ENCODE measurements at regions not wholly inside any gene's neighbourhood (a gene's known extent, or its start where the extent isn't known, plus 50 kb on each side); places are given as distances from the start of the nearest gene placed in this dataset.
"Not testable (repeated sequence)": the region's sequence is repeated elsewhere in the genome, so short reads cannot be mapped to it uniquely, and the experiment has no call there.

GRCh38 chr10:35961501-35961900 lies 319.4 kb upstream of the FZD8 start:
- Histone ChIP-seq H2AFZ (ENCODE audit: low read length) (no peak overlapping the region), H3K4me2 (ENCODE audit: low read depth, low read length, poor library complexity, severe bottlenecking) (no peak overlapping the region), H3K36me3 (ENCODE audit: insufficient read depth, low read length) (no peaks in the 10 kb centered on the region), H3K4me1 (ENCODE audit: insufficient read depth, low read length, poor library complexity, severe bottlenecking) (no peaks in the 10 kb centered on the region), H3F3A (ENCODE audit: low read depth) (no peaks in the 10 kb centered on the region), H3K4me3 (ENCODE audit: low read length, poor library complexity, severe bottlenecking) (no peak overlapping the region), H4K20me1 (ENCODE audit: insufficient read depth, low read length, poor library complexity, severe bottlenecking) (no peaks in the 10 kb centered on the region), H3K27me3 (ENCODE audit: insufficient read depth, low read length, poor library complexity, severe bottlenecking) (no peaks in the 10 kb centered on the region), H3K9me3 (ENCODE audit: insufficient read depth, low read depth, low read length) (peaks cover 3% of the 10 kb centered on the region; the same call in 1 of the 2 replicates), H3K79me2 (ENCODE audit: insufficient read depth, low read length) (no peaks in the 10 kb centered on the region), H3K9ac (ENCODE audit: low read depth, low read length, poor library complexity, severe bottlenecking) (no peak overlapping the region), H3K9me2 (replicated peaks; ENCODE audit: low read depth, low read length) (no peaks in the 10 kb centered on the region)
- TF ChIP-seq EZH2phosphoT487 (IDR thresholded peaks at IDR 0.05; ENCODE audit: borderline replicate concordance) (no peak), CTCF (conservative IDR thresholded peaks at IDR 0.05; ENCODE audit: low read length) (no peak)

GRCh38 chr10:35959252-35959651 lies 317.2 kb upstream of the FZD8 start:
- H3K9me2 ChIP-seq (replicated peaks; ENCODE audit: low read depth, low read length): no peaks in the 10 kb centered on the region
- H3K36me3 ChIP-seq (ENCODE audit: insufficient read depth, low read length): no peaks in the 10 kb centered on the region
- no peak overlapping the region for H3K9ac ChIP-seq (ENCODE audit: low read depth, low read length, poor library complexity, severe bottlenecking)
- H3K27me3 ChIP-seq (ENCODE audit: insufficient read depth, low read length, poor library complexity, severe bottlenecking): no peaks in the 10 kb centered on the region
- H3K79me2 ChIP-seq (ENCODE audit: insufficient read depth, low read length): no peaks in the 10 kb centered on the region
- TF ChIP-seq CTCF (conservative IDR thresholded peaks at IDR 0.05; ENCODE audit: low read length) (no peak), EZH2phosphoT487 (IDR thresholded peaks at IDR 0.05; ENCODE audit: borderline replicate concordance) (no peak)
- no peak overlapping the region for H3K4me2 ChIP-seq (ENCODE audit: low read depth, low read length, poor library complexity, severe bottlenecking)
- no peaks in the 10 kb centered on the region for H4K20me1 ChIP-seq (ENCODE audit: insufficient read depth, low read length, poor library complexity, severe bottlenecking)
- H3F3A ChIP-seq (ENCODE audit: low read depth): no peaks in the 10 kb centered on the region
- no peak overlapping the region for H3K4me3 ChIP-seq (ENCODE audit: low read length, poor library complexity, severe bottlenecking)
- H3K9me3 ChIP-seq (ENCODE audit: insufficient read depth, low read depth, low read length): peaks cover 3% of the 10 kb centered on the region; the same call in 1 of the 2 replicates
- H3K4me1 ChIP-seq (ENCODE audit: insufficient read depth, low read length, poor library complexity, severe bottlenecking): no peaks in the 10 kb centered on the region
- H2AFZ ChIP-seq (ENCODE audit: low read length): no peak overlapping the region

- H3K4me2 ChIP-seq (ENCODE audit: low read depth, low read length, poor library complexity, severe bottlenecking); H3K27me3 ChIP-seq (ENCODE audit: insufficient read depth, low read length, poor library complexity, severe bottlenecking); H4K20me1 ChIP-seq (ENCODE audit: insufficient read depth, low read length, poor library complexity, severe bottlenecking); H3K79me2 ChIP-seq (ENCODE audit: insufficient read depth, low read length); H2AFZ ChIP-seq (ENCODE audit: low read length); H3K36me3 ChIP-seq (ENCODE audit: insufficient read depth, low read length); H3F3A ChIP-seq (ENCODE audit: low read depth); H3K4me1 ChIP-seq (ENCODE audit: insufficient read depth, low read length, poor library complexity, severe bottlenecking); H3K4me3 ChIP-seq (ENCODE audit: low read length, poor library complexity, severe bottlenecking); H3K9me2 ChIP-seq (replicated peaks; ENCODE audit: low read depth, low read length); H3K9ac ChIP-seq (ENCODE audit: low read depth, low read length, poor library complexity, severe bottlenecking); H3K9me3 ChIP-seq (ENCODE audit: insufficient read depth, low read depth, low read length): not testable (repeated sequence)
Measured at GRCh38 chr10:35958609-35959008, 316.5 kb upstream of the FZD8 start.

- Histone ChIP-seq H3K4me3 (ENCODE audit: low read length, poor library complexity, severe bottlenecking) (no peak overlapping the region), H3K79me2 (ENCODE audit: insufficient read depth, low read length) (no peaks in the 10 kb centered on the region), H3K36me3 (ENCODE audit: insufficient read depth, low read length) (no peaks in the 10 kb centered on the region), H3K27me3 (ENCODE audit: insufficient read depth, low read length, poor library complexity, severe bottlenecking) (no peaks in the 10 kb centered on the region), H2AFZ (ENCODE audit: low read length) (no peak overlapping the region), H3K4me2 (ENCODE audit: low read depth, low read length, poor library complexity, severe bottlenecking) (no peak overlapping the region), H3K9me3 (ENCODE audit: insufficient read depth, low read depth, low read length) (no peaks in the 10 kb centered on the region), H3F3A (ENCODE audit: low read depth) (no peaks in the 10 kb centered on the region), H3K9me2 (replicated peaks; ENCODE audit: low read depth, low read length) (no peaks in the 10 kb centered on the region), H3K9ac (ENCODE audit: low read depth, low read length, poor library complexity, severe bottlenecking) (no peak overlapping the region), H4K20me1 (ENCODE audit: insufficient read depth, low read length, poor library complexity, severe bottlenecking) (no peaks in the 10 kb centered on the region), H3K4me1 (ENCODE audit: insufficient read depth, low read length, poor library complexity, severe bottlenecking) (no peaks in the 10 kb centered on the region)
- TF ChIP-seq EZH2phosphoT487 (IDR thresholded peaks at IDR 0.05; ENCODE audit: borderline replicate concordance): no peak
- no peak for TF ChIP-seq CTCF (conservative IDR thresholded peaks at IDR 0.05; ENCODE audit: low read length)
Measured at GRCh38 chr10:35950701-35951100, 308.6 kb upstream of the FZD8 start.

All from Loucy (cell line).